ENCODE measurements at regions not wholly inside any gene's neighbourhood (a gene's known extent, or its start where the extent isn't known, plus 50 kb on each side); places are given as distances from the start of the nearest gene placed in this dataset.

DNA sequence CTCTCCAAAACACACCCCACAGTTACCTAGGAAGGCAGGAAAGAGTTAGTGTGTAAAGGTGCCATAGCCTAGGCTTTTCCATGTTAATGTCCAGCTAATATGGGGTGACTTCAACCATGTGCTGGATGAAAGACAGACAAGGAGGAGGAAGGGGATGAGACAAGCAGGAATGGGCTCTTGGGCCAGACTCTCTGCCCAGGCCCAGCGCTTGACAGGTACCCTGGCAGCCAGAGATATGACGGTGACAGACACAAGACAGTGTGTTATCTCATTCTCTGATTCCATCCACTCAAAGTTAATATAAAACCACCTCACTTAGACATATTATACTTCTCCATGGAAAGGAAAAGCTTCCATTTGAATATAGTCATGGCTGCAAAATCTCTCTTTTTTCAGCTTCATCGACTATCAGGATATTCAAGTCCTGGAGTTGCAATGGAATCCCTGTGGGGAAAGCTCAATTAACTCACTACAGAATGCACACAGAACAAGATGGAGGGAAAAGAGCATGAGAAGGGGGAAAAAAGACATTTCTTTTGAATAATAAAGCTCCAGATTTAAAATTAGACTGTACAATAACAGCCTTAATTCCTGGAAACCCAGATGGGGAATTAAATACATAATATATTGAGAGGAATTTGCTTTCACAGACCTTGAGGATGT is 596.7 kb downstream of the TOX3 start:
- no peak overlapping the region for H3K27ac ChIP-seq (ENCODE audit: low read depth, low read length)
- H3K9ac ChIP-seq (ENCODE audit: low read depth, low read length), result no peak overlapping the region
- H3K9me3 ChIP-seq (ENCODE audit: control insufficient read depth, insufficient read depth, low read length), result no peaks in the 10 kb centered on the region
- no peaks in the 10 kb centered on the region for H3K27me3 ChIP-seq (ENCODE audit: control insufficient read depth, insufficient read depth, low read length)
- no peak overlapping the region for H3K4me3 ChIP-seq (ENCODE audit: low read depth, low read length)
- H3K4me1 ChIP-seq (ENCODE audit: control insufficient read depth, insufficient read depth, low read length), result peaks cover 51% of the 10 kb centered on the region
- no peaks in the 10 kb centered on the region for H3K36me3 ChIP-seq (ENCODE audit: control insufficient read depth, insufficient read depth, low read length)

DNA sequence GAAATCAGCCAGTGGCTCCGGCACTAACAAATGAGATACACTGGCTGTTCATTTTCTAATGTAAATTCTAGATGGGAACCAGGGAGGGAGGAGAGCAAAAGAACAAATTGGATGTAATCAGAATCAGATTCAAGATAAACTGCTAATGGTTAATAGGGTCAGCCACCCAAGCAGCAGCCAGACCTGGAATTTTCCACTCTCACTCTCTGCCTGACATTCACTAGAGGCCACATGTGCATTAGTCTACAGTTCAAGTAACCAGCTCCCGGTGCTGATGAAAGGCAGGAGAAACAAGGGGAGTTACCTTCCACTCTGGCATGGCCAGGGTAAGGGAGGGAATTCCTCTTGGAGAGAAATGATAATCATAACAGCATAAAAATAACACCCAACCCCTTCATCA is 597.7 kb downstream of the TOX3 start:
- H3K27me3 ChIP-seq (ENCODE audit: control insufficient read depth, insufficient read depth, low read length), result no peaks in the 10 kb centered on the region
- H3K9ac ChIP-seq (ENCODE audit: low read depth, low read length), result no peak overlapping the region
- peaks cover 51% of the 10 kb centered on the region for H3K4me1 ChIP-seq (ENCODE audit: control insufficient read depth, insufficient read depth, low read length)
- no peak overlapping the region for H3K27ac ChIP-seq (ENCODE audit: low read depth, low read length)
- H3K9me3 ChIP-seq (ENCODE audit: control insufficient read depth, insufficient read depth, low read length), result no peaks in the 10 kb centered on the region
- no peak overlapping the region for H3K4me3 ChIP-seq (ENCODE audit: low read depth, low read length)
- no peaks in the 10 kb centered on the region for H3K36me3 ChIP-seq (ENCODE audit: control insufficient read depth, insufficient read depth, low read length)

DNA sequence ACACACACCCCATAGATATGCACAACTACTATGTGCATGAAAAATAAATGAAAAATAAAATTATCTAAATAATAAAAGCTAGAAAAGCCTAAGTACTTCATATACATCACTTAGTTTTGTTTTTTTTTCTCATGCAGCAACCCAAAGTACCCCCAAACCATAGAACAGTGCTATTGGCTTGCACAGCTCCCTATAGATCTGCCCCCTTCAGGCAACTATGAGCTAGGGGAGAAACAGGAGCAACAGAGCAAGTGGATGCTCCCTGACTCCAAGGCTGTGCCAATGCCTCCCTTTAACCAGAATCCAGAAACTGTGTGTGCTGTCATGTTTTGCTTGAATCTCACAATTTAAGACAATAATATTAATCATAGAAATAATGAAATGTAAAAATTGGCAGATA is 605.5 kb downstream of the TOX3 start:
- Histone ChIP-seq H3K27me3 (ENCODE audit: control insufficient read depth, insufficient read depth, low read length) (no peaks in the 10 kb centered on the region), H3K9me3 (ENCODE audit: control insufficient read depth, insufficient read depth, low read length) (no peaks in the 10 kb centered on the region), H3K36me3 (ENCODE audit: control insufficient read depth, insufficient read depth, low read length) (no peaks in the 10 kb centered on the region)

DNA sequence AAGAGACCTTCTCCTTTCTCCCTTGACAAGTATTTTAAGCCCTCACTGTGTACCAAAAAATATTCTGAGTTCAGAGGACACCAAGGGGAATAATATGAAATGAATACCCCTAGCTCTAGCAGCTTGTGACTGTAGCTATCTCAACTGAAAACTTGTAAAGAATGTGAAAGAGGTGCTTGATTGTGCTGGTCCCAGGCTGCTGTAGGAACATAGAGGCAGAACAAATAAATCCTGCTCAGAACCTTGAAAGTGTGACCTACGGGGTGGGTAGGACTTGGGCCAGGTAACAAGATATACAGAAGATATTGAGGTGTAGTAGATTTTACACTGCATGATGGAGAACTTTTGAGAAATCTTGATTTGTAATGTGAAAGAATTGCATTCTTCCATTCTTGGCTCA is 606.8 kb downstream of the TOX3 start:
- no peaks in the 10 kb centered on the region for H3K36me3 ChIP-seq (ENCODE audit: control insufficient read depth, insufficient read depth, low read length)
- no peak overlapping the region for H3K27ac ChIP-seq (ENCODE audit: low read depth, low read length)
- H3K9ac ChIP-seq (ENCODE audit: low read depth, low read length), result no peak overlapping the region
- H3K4me1 ChIP-seq (ENCODE audit: control insufficient read depth, insufficient read depth, low read length), result peaks cover 11% of the 10 kb centered on the region
- H3K9me3 ChIP-seq (ENCODE audit: control insufficient read depth, insufficient read depth, low read length), result no peaks in the 10 kb centered on the region
- no peak overlapping the region for H3K4me3 ChIP-seq (ENCODE audit: low read depth, low read length)
- H3K27me3 ChIP-seq (ENCODE audit: control insufficient read depth, insufficient read depth, low read length), result no peaks in the 10 kb centered on the region

More for the DNA sequence above, 605.5 kb downstream of the TOX3 start:
- Histone ChIP-seq H3K9ac (ENCODE audit: low read depth, low read length) (no peak overlapping the region), H3K4me3 (ENCODE audit: low read depth, low read length) (no peak overlapping the region), H3K27ac (ENCODE audit: low read depth, low read length) (no peak overlapping the region), H3K4me1 (ENCODE audit: control insufficient read depth, insufficient read depth, low read length) (peaks cover 11% of the 10 kb centered on the region)

DNA sequence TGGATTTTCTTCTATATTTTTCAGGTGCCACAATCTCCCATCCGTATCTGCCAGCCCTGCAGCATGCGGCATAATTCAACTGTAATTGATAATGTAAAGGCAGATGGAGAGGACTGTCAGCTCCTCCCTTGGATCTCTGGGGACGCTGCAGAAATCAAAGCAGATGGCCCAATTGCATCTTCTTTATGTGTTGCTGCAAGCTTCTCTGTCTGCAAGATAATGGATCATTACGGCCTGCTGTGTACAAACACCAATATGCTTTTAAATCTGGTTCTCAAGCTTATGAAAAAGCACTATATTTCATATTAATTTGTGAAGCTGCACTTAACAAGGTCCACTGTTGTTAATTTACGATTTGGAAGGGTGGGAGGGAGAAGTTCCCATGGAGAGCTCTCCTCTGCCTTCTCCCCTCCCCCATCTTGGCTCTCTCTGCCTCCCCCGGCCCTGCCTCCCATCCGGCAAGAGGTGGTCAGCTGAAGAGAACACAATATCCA is 607.5 kb downstream of the TOX3 start:
- H3K4me3 ChIP-seq (ENCODE audit: low read depth, low read length), result no peak overlapping the region

DNA sequence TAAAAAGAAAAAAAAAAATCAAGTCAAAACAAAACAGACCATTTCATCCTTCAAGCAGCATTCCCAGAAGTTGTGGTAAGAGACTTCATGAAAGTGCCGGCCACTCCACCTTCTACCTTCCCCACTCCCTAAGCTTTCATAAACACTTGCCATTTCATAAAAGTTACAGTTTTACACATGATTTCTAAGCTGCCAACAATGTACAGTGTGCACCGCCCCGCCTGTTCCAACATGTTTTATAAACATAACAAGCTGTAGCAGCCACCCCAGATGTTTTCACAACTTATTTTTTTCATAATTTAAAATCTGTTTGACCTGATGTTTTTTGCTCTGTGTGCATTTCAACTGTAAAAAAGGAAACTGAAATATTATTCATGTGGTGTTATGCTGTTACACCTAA is 608.1 kb downstream of the TOX3 start:
- Histone ChIP-seq H3K4me1 (ENCODE audit: control insufficient read depth, insufficient read depth, low read length) (peaks cover 11% of the 10 kb centered on the region), H3K27me3 (ENCODE audit: control insufficient read depth, insufficient read depth, low read length) (no peaks in the 10 kb centered on the region), H3K4me3 (ENCODE audit: low read depth, low read length) (no peak overlapping the region), H3K9ac (ENCODE audit: low read depth, low read length) (no peak overlapping the region), H3K27ac (ENCODE audit: low read depth, low read length) (no peak overlapping the region), H3K36me3 (ENCODE audit: control insufficient read depth, insufficient read depth, low read length) (no peaks in the 10 kb centered on the region), H3K9me3 (ENCODE audit: control insufficient read depth, insufficient read depth, low read length) (no peaks in the 10 kb centered on the region)

More for the DNA sequence above, 607.5 kb downstream of the TOX3 start:
- H3K27ac ChIP-seq (ENCODE audit: low read depth, low read length), result no peak overlapping the region
- H3K9me3 ChIP-seq (ENCODE audit: control insufficient read depth, insufficient read depth, low read length), result no peaks in the 10 kb centered on the region
- H3K27me3 ChIP-seq (ENCODE audit: control insufficient read depth, insufficient read depth, low read length), result no peaks in the 10 kb centered on the region
- H3K36me3 ChIP-seq (ENCODE audit: control insufficient read depth, insufficient read depth, low read length), result no peaks in the 10 kb centered on the region
- peaks cover 11% of the 10 kb centered on the region for H3K4me1 ChIP-seq (ENCODE audit: control insufficient read depth, insufficient read depth, low read length)
- H3K9ac ChIP-seq (ENCODE audit: low read depth, low read length), result no peak overlapping the region

DNA sequence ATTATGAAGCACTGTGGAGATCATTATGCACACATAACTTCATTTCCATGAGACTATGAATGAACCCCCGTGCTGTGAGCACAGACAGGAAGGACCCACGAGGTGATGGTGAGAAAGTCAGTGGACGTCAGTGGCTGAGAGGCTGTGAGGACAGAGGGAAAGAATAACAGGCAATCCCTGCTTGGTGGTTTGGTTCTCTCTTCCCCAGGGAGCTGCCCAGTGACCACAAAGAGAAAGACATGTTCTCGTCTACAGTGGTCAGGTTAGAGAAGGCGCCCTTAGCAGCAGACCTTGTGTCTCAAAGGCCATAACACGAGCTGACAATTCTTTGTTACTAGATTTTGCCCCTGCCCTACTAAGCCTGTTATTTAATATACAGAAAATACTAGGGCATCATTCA is 609.2 kb downstream of the TOX3 start:
- H3K4me3 ChIP-seq (ENCODE audit: low read depth, low read length), result no peak overlapping the region

DNA sequence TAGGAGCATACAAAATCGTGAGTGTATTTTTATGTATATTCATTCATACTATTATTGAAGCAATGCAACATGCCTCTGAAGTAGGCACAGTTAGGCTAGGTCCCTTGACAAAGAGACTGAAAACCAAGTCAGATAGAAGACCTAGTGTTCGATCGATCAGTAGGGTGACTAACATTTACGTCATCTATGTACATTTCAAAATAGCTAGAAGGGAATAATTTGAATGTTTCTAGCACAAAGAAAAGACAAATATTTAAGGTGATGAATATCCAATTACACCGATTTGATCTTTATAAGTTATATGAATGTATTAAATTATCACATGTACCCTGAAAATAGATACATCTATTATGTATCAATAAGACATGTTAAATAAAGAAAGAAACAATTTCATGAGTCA is 610.1 kb downstream of the TOX3 start:
- Histone ChIP-seq H3K4me1 (ENCODE audit: control insufficient read depth, insufficient read depth, low read length) (peaks cover 11% of the 10 kb centered on the region), H3K27me3 (ENCODE audit: control insufficient read depth, insufficient read depth, low read length) (no peaks in the 10 kb centered on the region), H3K27ac (ENCODE audit: low read depth, low read length) (no peak overlapping the region), H3K9ac (ENCODE audit: low read depth, low read length) (no peak overlapping the region), H3K9me3 (ENCODE audit: control insufficient read depth, insufficient read depth, low read length) (no peaks in the 10 kb centered on the region), H3K36me3 (ENCODE audit: control insufficient read depth, insufficient read depth, low read length) (no peaks in the 10 kb centered on the region), H3K4me3 (ENCODE audit: low read depth, low read length) (no peak overlapping the region)

More for the DNA sequence above, 609.2 kb downstream of the TOX3 start:
- Histone ChIP-seq H3K4me1 (ENCODE audit: control insufficient read depth, insufficient read depth, low read length) (peaks cover 11% of the 10 kb centered on the region), H3K9ac (ENCODE audit: low read depth, low read length) (no peak overlapping the region), H3K27me3 (ENCODE audit: control insufficient read depth, insufficient read depth, low read length) (no peaks in the 10 kb centered on the region), H3K27ac (ENCODE audit: low read depth, low read length) (no peak overlapping the region), H3K9me3 (ENCODE audit: control insufficient read depth, insufficient read depth, low read length) (no peaks in the 10 kb centered on the region), H3K36me3 (ENCODE audit: control insufficient read depth, insufficient read depth, low read length) (no peaks in the 10 kb centered on the region)

DNA sequence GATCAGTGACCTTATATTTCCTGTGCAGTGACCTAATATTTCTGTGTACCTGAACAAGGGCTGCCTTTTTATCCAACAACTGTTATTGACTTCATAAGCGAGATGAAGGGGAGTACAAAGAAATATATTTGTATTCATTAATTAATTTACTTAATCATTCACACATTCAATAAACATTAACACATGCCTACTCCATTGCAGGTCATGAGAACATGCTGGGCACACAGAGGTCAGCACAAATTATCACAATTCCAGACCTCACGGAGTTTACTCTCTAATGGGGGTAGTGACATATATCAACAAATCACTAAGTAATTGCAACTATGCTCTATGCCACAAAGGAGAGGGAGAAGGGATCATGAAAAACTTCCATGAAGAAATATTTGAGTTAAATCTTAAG is 614.6 kb downstream of the TOX3 start:
- Histone ChIP-seq H3K36me3 (ENCODE audit: control insufficient read depth, insufficient read depth, low read length) (no peaks in the 10 kb centered on the region), H3K4me1 (ENCODE audit: control insufficient read depth, insufficient read depth, low read length) (no peaks in the 10 kb centered on the region), H3K4me3 (ENCODE audit: low read depth, low read length) (no peak overlapping the region), H3K9ac (ENCODE audit: low read depth, low read length) (no peak overlapping the region), H3K9me3 (ENCODE audit: control insufficient read depth, insufficient read depth, low read length) (no peaks in the 10 kb centered on the region), H3K27me3 (ENCODE audit: control insufficient read depth, insufficient read depth, low read length) (no peaks in the 10 kb centered on the region), H3K27ac (ENCODE audit: low read depth, low read length) (no peak overlapping the region)

DNA sequence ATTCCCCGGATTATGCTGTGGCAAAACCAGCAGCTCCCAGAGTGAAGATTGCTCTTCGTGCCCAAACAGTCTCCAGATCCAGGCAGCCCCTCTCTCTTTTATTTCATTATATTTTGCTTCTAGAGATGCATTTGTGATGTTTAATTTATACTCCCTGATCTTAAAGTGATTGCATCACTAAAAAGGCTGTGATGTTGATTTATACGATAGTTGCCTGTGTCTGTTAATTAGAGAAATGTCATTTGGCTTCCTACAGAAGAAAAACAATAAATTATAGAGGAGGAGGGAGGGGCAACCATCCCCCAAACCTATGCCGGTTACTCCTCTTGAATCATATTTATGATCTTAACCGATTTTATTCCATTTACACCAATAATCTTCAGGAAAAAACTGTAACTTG is 615.3 kb downstream of the TOX3 start:
- Histone ChIP-seq H3K9ac (ENCODE audit: low read depth, low read length) (no peak overlapping the region), H3K36me3 (ENCODE audit: control insufficient read depth, insufficient read depth, low read length) (no peaks in the 10 kb centered on the region), H3K27me3 (ENCODE audit: control insufficient read depth, insufficient read depth, low read length) (no peaks in the 10 kb centered on the region), H3K27ac (ENCODE audit: low read depth, low read length) (no peak overlapping the region), H3K9me3 (ENCODE audit: control insufficient read depth, insufficient read depth, low read length) (no peaks in the 10 kb centered on the region), H3K4me1 (ENCODE audit: control insufficient read depth, insufficient read depth, low read length) (no peaks in the 10 kb centered on the region), H3K4me3 (ENCODE audit: low read depth, low read length) (no peak overlapping the region)

DNA sequence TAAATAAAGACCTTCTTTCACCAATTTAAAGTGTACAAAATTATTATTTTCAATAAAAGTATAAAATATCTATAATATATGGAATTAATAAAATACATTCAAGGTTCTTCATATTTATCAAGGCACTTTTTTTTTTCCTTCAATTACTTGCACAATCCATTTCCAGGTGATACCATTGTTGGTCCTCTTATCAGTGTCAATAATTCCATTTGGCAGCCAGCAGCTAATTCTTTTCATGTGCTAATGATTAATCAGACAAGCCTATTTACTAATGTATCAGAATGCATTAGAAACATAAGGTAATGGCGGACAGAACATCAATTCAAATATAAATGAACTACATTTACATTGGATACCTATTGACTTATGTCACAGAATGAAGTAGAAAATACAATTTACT is 622.2 kb downstream of the TOX3 start:
- H3K36me3 ChIP-seq (ENCODE audit: control insufficient read depth, insufficient read depth, low read length), result no peaks in the 10 kb centered on the region
- no peak overlapping the region for H3K9ac ChIP-seq (ENCODE audit: low read depth, low read length)
- H3K27me3 ChIP-seq (ENCODE audit: control insufficient read depth, insufficient read depth, low read length), result no peaks in the 10 kb centered on the region
- no peak overlapping the region for H3K27ac ChIP-seq (ENCODE audit: low read depth, low read length)
- H3K4me1 ChIP-seq (ENCODE audit: control insufficient read depth, insufficient read depth, low read length), result no peaks in the 10 kb centered on the region
- no peak overlapping the region for H3K4me3 ChIP-seq (ENCODE audit: low read depth, low read length)
- no peaks in the 10 kb centered on the region for H3K9me3 ChIP-seq (ENCODE audit: control insufficient read depth, insufficient read depth, low read length)

Measured in HUES48 (cell line).